ENCODE measurements at regions not wholly inside any gene's neighbourhood (a gene's known extent, or its start where the extent isn't known, plus 50 kb on each side); places are given as distances from the start of the nearest gene placed in this dataset.

GRCh38 chr2:15768142-15768541, 172.2 kb upstream of the MYCN start:
- TF ChIP-seq FOXP2 (optimal IDR thresholded peaks at IDR 0.05; ENCODE audit: borderline replicate concordance, extremely low read depth, extremely low read length, insufficient read depth) (no peak), SIN3A (IDR thresholded peaks at IDR 0.05; ENCODE audit: borderline replicate concordance, insufficient read depth, low read length) (no peak), POLR2AphosphoS5 (IDR thresholded peaks at IDR 0.05; ENCODE audit: low read depth, low read length) (no peak), TAF1 (IDR thresholded peaks at IDR 0.05; ENCODE audit: borderline replicate concordance, insufficient read depth, low read length) (no peak)
- TF ChIP-seq, protein P1, sequence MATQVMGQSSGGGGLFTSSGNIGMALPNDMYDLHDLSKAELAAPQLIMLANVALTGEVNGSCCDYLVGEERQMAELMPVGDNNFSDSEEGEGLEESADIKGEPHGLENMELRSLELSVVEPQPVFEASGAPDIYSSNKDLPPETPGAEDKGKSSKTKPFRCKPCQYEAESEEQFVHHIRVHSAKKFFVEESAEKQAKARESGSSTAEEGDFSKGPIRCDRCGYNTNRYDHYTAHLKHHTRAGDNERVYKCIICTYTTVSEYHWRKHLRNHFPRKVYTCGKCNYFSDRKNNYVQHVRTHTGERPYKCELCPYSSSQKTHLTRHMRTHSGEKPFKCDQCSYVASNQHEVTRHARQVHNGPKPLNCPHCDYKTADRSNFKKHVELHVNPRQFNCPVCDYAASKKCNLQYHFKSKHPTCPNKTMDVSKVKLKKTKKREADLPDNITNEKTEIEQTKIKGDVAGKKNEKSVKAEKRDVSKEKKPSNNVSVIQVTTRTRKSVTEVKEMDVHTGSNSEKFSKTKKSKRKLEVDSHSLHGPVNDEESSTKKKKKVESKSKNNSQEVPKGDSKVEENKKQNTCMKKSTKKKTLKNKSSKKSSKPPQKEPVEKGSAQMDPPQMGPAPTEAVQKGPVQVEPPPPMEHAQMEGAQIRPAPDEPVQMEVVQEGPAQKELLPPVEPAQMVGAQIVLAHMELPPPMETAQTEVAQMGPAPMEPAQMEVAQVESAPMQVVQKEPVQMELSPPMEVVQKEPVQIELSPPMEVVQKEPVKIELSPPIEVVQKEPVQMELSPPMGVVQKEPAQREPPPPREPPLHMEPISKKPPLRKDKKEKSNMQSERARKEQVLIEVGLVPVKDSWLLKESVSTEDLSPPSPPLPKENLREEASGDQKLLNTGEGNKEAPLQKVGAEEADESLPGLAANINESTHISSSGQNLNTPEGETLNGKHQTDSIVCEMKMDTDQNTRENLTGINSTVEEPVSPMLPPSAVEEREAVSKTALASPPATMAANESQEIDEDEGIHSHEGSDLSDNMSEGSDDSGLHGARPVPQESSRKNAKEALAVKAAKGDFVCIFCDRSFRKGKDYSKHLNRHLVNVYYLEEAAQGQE (IDR thresholded peaks at IDR 0.05; ENCODE audit: insufficient read depth in 1 of 2, low read depth in 2 of 2, low read length in 2 of 2) = no peak

DNA sequence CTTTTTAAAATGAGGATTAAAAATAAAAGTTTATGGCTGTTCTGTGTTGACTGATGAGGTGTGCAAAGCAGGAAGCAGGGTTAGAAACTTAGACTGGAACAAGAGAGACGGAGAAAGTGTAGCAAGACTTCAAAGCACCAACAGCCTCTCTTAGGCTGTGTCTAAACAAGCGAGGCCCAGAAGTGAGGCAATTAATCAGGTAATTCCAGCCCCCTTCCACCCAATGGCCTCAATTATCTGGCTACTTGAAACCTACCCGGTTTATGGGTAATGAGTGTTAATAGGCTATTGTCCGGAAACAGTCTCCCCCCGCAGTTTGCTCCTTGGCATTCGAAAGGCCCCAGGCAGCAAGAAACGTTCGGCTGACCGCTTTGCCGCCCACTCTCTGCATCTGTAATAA, 171.7 kb upstream of the MYCN start:
- TF ChIP-seq TAF1 (IDR thresholded peaks at IDR 0.05; ENCODE audit: borderline replicate concordance, insufficient read depth, low read length) (no peak), POLR2AphosphoS5 (IDR thresholded peaks at IDR 0.05; ENCODE audit: low read depth, low read length) (no peak), SIN3A (IDR thresholded peaks at IDR 0.05; ENCODE audit: borderline replicate concordance, insufficient read depth, low read length) (no peak), FOXP2 (optimal IDR thresholded peaks at IDR 0.05; ENCODE audit: borderline replicate concordance, extremely low read depth, extremely low read length, insufficient read depth) (no peak)
- TF ChIP-seq, protein P1 (IDR thresholded peaks at IDR 0.05; ENCODE audit: insufficient read depth in 1 of 2, low read depth in 2 of 2, low read length in 2 of 2) = no peak

GRCh38 chr2:15769235-15769634, 171.1 kb upstream of the MYCN start:
- TF ChIP-seq POLR2AphosphoS5 (IDR thresholded peaks at IDR 0.05; ENCODE audit: low read depth, low read length) (no peak), FOXP2 (optimal IDR thresholded peaks at IDR 0.05; ENCODE audit: borderline replicate concordance, extremely low read depth, extremely low read length, insufficient read depth) (no peak), TAF1 (IDR thresholded peaks at IDR 0.05; ENCODE audit: borderline replicate concordance, insufficient read depth, low read length) (no peak), SIN3A (IDR thresholded peaks at IDR 0.05; ENCODE audit: borderline replicate concordance, insufficient read depth, low read length) (no peak)
- TF ChIP-seq, protein P1 (IDR thresholded peaks at IDR 0.05; ENCODE audit: insufficient read depth in 1 of 2, low read depth in 2 of 2, low read length in 2 of 2) = no peak

- TF ChIP-seq, protein P1 (IDR thresholded peaks at IDR 0.05; ENCODE audit: insufficient read depth in 1 of 2, low read depth in 2 of 2, low read length in 2 of 2) = no peak
- TF ChIP-seq SIN3A (IDR thresholded peaks at IDR 0.05; ENCODE audit: borderline replicate concordance, insufficient read depth, low read length) (no peak), FOXP2 (optimal IDR thresholded peaks at IDR 0.05; ENCODE audit: borderline replicate concordance, extremely low read depth, extremely low read length, insufficient read depth) (no peak), POLR2AphosphoS5 (IDR thresholded peaks at IDR 0.05; ENCODE audit: low read depth, low read length) (no peak), TAF1 (IDR thresholded peaks at IDR 0.05; ENCODE audit: borderline replicate concordance, insufficient read depth, low read length) (no peak)
Measured at GRCh38 chr2:15769676-15770547, 170.4 kb upstream of the MYCN start.
